GM19438 (cell line): ENCODE measurements at regions not wholly inside any gene's neighbourhood (a gene's known extent, or its start where the extent isn't known, plus 50 kb on each side); places are given as distances from the start of the nearest gene placed in this dataset.

Source experiments
- ATAC-seq: cut with Tn5 transposase; IDR thresholded peaks from one replicate; pipeline ENCODE4 v1.9.1; 2021; ENCODE audit warnings: low read depth; ENCODE audit not compliant: unreplicated experiment

- ATAC-seq: no peak
These were observed 568.3 kb upstream of the MEX3C start for GRCh38 chr18:51765606-51766360.

GRCh38 chr18:51767293-51767692 lies 569.8 kb upstream of the MEX3C start:
- peak; percentile 80 for ATAC-seq

GRCh38 chr18:51778115-51778514 lies 561.9 kb upstream of the DCC start:
- ATAC-seq: no peak

- ATAC-seq: no peak
These were observed 550.1 kb upstream of the DCC start for GRCh38 chr18:51789871-51790270.

- ATAC-seq: no peak
These were observed 538.5 kb upstream of the DCC start for GRCh38 chr18:51801514-51801913.

GRCh38 chr18:51802569-51803428 lies 537.2 kb upstream of the DCC start:
- no peak for ATAC-seq

- ATAC-seq: no peak
These were observed 532.7 kb upstream of the DCC start for GRCh38 chr18:51807336-51807735.

GRCh38 chr18:51811883-51812282 lies 528.1 kb upstream of the DCC start:
- no peak for ATAC-seq

- ATAC-seq: no peak
These were observed 526.3 kb upstream of the DCC start for GRCh38 chr18:51813740-51814139.

- ATAC-seq: no peak
These were observed 518.4 kb upstream of the DCC start for GRCh38 chr18:51821610-51822009.

- ATAC-seq: no peak
These were observed 515.3 kb upstream of the DCC start for GRCh38 chr18:51824746-51825145.

- no peak for ATAC-seq
These were observed 506.1 kb upstream of the DCC start for GRCh38 chr18:51833850-51834249.

GRCh38 chr18:51848702-51849101 lies 491.3 kb upstream of the DCC start:
- no peak for ATAC-seq

- no peak for ATAC-seq
These were observed 487.3 kb upstream of the DCC start for GRCh38 chr18:51852681-51853080.

GRCh38 chr18:51857989-51858388 lies 482.0 kb upstream of the DCC start:
- no peak for ATAC-seq

GRCh38 chr18:51861046-51861445 lies 479.0 kb upstream of the DCC start:
- ATAC-seq: no peak

- ATAC-seq: no peak
These were observed 477.8 kb upstream of the DCC start for GRCh38 chr18:51862051-51862715.

- ATAC-seq: no peak
These were observed 475.6 kb upstream of the DCC start for GRCh38 chr18:51864219-51864965.

GRCh38 chr18:51865538-51865937 lies 474.5 kb upstream of the DCC start:
- no peak for ATAC-seq

- no peak for ATAC-seq
These were observed 472.2 kb upstream of the DCC start for GRCh38 chr18:51867767-51868166.

GRCh38 chr18:51878724-51879123 lies 461.3 kb upstream of the DCC start:
- no peak for ATAC-seq
